Fibroblast of the aortic adventitia (primary cell): ENCODE measurements at regions not wholly inside any gene's neighbourhood (a gene's known extent, or its start where the extent isn't known, plus 50 kb on each side); places are given as distances from the start of the nearest gene placed in this dataset.

Experiments used
- DNase-seq: peaks from one replicate; pipeline ENCODE4 v3.0.0-alpha.2; 2010; ENCODE audit warnings: low read depth
- H3K4me3 ChIP-seq: 2 replicates; pipeline ENCODE4 v1.5.1; 2011; ENCODE audit warnings: low read depth, mild to moderate bottlenecking, control low read depth, low read length, moderate library complexity
- CTCF ChIP-seq: IDR thresholded peaks from 2 replicates; pipeline ENCODE4 v1.5.1; 2011; ENCODE audit warnings: mild to moderate bottlenecking, low read length, control low read depth, inconsistent platforms; ENCODE audit not compliant: insufficient read depth

- DNase-seq: no peak
- no peak overlapping the region for H3K4me3 ChIP-seq
- no peak for TF ChIP-seq CTCF
These were observed 95.2 kb upstream of the CLDN10 start for GRCh38 chr13:95457294-95457693.

- DNase-seq: no peak
- no peak for TF ChIP-seq CTCF
- H3K4me3 ChIP-seq: no peak overlapping the region
These were observed 89.7 kb upstream of the CLDN10 start for GRCh38 chr13:95462801-95463200.

- no peak for DNase-seq
- H3K4me3 ChIP-seq: no peak overlapping the region
- no peak for TF ChIP-seq CTCF
These were observed 89.0 kb upstream of the CLDN10 start for GRCh38 chr13:95463531-95463930.

GRCh38 chr13:95470574-95471366, 81.8 kb upstream of the CLDN10 start:
- H3K4me3 ChIP-seq: no peak overlapping the region
- no peak for TF ChIP-seq CTCF
- no peak for DNase-seq

- TF ChIP-seq CTCF: no peak
- DNase-seq: no peak
- H3K4me3 ChIP-seq: no peak overlapping the region
These were observed 80.6 kb upstream of the CLDN10 start for GRCh38 chr13:95471960-95472359.

- no peak for DNase-seq
- H3K4me3 ChIP-seq: no peak overlapping the region
- TF ChIP-seq CTCF: no peak
These were observed 77.5 kb upstream of the CLDN10 start for GRCh38 chr13:95474992-95475391.

- no peak for DNase-seq
- H3K4me3 ChIP-seq: no peak overlapping the region
- TF ChIP-seq CTCF: no peak
These were observed 75.3 kb upstream of the CLDN10 start for GRCh38 chr13:95477187-95477586.
